SW480 (cell line): ENCODE measurements at regions not wholly inside any gene's neighbourhood (a gene's known extent, or its start where the extent isn't known, plus 50 kb on each side); places are given as distances from the start of the nearest gene placed in this dataset.
"Not testable (repeated sequence)": the region's sequence is repeated elsewhere in the genome, so short reads cannot be mapped to it uniquely, and the experiment has no call there.

ENCODE experiments used
- DNase-seq: peaks from one replicate; pipeline ENCODE4 v3.0.0-alpha.2; 2016; ENCODE audit warnings: low spot score

DNA sequence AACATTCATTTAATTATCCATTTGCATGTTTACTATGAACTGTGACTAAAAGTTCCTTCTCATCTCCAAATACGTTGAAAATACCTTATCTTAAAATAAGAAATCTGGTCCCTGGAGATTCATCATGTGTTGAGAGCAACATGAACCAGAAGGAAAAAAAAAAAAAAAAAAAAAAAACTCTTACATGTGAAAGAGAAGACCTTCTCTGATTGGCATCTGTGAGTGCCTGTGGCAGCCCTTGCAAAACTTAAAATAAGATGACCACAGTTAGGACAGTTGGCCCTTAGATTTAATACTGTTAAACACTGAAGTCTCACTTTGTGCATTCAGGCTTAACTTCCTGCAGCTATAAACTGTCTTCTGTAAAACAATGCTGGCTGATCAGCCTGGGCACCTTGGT lies 1395.2 kb upstream of the ADGRL4 start:
- DNase-seq = no peak

DNA sequence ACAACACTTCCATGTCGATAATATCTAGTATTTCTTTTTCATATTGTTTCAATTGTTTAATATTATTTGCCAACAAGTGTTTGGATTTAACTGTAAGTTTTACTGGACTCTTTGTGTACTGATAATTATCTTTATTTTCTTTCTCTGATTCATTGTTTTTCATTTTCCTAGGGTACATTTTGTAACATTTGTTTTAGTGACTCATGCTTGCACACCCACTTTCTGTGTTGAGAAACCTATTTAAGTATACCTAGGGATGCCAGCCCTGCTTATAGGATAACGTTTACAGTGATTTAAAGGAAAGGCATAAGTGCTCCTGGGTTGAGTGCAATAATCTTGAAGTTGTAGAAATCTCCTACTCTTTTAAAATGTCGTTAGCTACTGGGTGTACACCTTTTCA lies 1386.0 kb upstream of the ADGRL4 start:
- no peak for DNase-seq

DNA sequence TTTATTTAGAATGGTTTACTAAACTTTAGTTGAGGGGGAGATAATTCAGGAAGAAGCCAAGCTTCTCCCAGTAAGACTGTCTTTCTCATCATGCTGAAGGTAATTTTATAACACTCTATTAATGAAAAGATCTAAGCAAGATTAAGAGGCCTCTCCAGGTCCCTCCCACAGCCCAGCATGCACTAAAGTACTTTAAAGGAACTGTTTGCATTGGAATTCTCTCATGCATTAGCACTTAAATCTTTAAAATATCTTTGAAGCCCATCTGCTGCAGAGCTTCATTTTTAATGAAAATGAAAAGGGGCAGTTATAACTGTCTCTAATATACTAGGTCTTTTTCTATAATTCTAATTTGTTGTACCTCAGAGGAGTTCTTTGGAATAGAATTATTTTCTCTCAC lies 1379.1 kb upstream of the ADGRL4 start:
- no peak for DNase-seq

DNA sequence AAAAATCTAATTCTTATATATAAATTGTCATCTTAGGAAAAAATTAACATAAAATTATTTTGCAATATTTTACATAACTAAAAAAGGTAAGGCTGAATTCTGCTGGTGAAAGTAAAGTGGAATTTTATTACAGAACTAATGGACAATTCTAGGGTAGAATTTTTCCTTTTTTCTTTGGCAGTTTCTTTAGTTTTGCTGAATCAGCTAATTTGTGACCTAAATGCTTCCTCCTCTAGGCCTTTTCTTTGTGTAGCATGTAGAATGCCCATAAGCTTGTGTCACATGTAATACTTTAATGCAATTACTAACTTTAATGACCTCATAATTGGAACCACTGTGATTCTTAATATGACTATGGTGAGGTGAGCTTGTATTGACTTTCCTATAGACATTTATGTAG lies 1378.4 kb upstream of the ADGRL4 start:
- no peak for DNase-seq

- DNase-seq = no peak
These were observed 1377.7 kb upstream of the ADGRL4 start for GRCh38 chr1:80384083-80384830.

DNA sequence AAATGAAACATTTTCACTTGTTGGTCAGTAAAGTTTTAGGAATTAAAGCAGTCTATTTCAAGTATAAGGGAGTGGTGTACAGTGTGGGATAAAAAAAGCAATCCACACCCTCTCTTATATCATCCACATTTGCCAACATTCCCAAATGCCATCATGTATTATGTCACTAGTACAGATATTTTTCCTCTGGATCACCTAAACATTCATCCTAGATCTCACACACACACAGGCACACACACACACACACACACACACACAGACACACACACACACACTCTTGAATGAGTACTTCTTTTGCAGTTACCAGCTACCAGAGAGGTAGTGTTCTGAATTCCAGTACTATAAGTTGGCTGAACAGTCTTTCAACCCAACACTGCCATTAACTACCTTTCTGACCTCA lies 1369.1 kb upstream of the ADGRL4 start:
- no peak for DNase-seq

- no peak for DNase-seq
These were observed 1368.6 kb upstream of the ADGRL4 start for GRCh38 chr1:80375109-80375508.

DNA sequence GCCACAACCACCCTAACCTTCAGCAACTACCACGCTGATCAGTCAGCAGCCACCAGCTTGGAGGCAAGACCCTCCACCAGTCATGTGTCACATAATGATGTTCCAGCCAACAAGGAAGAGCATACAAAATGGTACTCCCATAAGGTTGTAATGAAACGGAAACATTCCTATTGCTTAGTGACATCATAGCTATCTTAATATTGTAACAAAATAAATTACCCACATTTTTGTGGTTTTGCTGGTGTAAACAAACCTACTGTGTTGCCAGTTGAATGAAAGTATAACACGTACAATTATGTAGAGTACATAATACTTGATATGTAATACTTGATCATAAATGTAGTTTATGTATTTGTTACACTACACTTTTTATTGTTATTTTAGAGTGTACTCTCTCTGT lies 1363.2 kb upstream of the ADGRL4 start:
- no peak for DNase-seq

GRCh38 chr1:80367058-80367457 lies 1360.5 kb upstream of the ADGRL4 start:
- no peak for DNase-seq

DNA sequence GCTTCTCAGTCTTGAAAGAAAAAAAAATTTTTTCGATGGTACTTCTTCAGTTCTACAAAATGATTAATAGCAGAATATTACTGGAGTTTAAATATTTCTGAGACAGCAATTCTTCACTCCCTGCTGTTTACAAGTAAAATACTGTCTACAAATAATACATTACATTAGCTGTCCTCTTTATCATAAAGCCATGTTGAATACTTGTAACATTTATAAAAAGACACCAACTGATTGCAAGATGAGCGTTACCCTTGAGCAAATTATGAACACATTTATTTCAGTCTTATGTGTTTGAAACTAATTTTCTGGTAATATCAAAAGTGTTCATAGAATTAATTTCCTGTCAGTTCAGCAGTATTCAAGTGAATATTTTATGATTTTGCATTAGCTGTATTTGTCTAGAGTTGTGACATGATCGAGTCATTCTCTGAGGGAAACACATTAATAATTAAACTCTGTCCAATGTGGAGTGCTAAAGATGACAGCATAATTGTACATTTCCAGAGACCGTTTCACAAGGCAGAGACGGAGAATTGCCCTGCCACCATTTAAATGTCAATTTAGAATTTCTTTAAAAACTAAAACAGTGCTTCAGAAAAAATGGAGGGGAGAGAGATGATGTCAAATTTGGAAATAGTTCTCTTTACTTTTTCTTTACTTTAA lies 1359.0 kb upstream of the ADGRL4 start:
- no peak for DNase-seq

DNA sequence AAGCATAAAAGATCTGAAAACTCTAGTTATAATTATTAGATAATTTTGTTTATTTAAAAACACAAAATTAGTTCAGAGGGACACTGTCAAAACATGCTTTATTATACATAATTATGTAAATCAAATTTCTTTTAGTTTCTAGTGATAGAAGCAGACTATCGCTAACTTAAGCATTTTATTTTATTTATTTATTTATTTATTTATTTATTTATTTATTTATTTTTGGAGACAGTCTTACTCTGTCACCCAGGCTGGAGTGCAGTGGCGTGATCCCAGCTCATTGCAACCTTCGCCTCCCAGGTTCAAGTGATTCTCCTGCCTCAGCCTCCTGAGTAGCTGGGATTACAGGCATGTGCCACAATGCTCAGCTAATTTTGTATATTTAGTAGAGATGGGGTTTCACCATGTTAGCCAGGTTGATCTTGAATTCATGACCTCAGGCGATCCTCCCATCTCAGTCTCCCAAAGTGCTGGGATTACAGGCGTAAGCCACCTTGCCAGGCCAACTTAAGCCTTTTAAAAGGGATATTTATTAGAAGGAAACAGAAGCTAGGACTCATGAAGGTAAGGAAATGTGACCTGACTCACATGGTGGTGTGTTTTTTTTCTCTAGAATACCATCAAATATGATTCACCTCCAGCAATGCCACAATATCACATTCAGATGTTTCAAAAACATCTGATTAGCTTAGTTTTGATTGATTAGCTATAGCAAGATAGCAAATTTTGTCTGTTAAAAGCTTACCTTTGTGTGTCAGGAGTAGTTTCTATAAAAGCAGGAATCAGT lies 1357.4 kb upstream of the ADGRL4 start:
- DNase-seq = no peak

- no peak for DNase-seq
These were observed 1353.1 kb upstream of the ADGRL4 start for GRCh38 chr1:80359666-80360065.

DNA sequence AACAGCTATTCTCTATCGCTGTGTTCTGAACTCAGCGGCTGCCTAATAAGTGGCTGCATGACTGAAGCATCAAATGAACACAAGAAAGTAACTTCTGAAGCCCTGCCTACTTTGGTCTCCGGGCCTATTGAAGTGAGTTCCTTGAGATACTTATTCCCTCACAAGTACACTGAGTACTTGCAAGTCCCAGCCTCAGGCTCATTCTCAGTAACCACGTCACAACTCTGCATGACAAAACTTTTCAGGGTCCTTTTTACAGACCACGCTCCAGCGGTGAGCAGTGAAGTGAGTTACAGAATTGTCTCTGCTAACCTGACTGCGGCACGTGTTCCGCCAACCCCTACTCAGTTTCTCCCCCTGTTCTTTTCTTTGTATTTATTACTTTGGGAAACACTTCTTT lies 1342.7 kb upstream of the ADGRL4 start:
- no peak for DNase-seq

DNA sequence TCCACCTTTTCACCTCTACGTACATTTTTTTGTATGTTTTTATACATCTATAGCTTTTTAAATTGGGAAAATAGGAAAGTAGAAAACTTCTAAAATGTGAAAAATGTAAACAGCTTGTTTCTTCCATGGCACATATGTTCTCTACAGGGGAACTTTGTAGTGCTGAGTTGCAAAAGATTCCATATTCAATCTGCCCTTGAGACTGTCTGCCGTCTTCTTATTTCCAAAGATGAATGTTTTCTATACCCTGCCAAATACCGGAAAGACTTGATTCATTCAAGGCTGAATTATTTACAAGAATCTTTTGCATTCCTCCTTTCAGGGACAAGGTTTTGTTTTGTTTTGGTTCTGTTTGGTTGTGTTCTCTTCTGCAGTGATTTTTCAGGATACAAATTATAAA lies 1334.5 kb upstream of the ADGRL4 start:
- DNase-seq = no peak

DNA sequence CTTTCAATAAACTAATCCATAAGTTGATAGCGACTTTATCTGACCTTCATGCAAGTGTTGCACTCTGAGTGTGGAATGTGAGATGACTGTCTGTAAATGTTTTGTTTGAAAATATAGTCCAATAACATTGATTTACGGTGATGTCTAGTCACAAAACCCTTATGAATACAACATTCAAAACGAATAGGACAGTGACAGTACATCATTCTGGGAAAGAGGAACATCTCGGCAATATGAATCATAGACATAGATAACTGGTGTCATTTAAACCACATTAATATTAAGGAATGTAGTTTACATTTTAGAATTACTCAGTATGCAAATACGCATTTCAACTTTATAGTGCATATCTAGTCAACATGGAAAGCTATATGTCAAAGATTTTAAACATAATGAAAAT lies 1311.6 kb upstream of the ADGRL4 start:
- DNase-seq = no peak

DNA sequence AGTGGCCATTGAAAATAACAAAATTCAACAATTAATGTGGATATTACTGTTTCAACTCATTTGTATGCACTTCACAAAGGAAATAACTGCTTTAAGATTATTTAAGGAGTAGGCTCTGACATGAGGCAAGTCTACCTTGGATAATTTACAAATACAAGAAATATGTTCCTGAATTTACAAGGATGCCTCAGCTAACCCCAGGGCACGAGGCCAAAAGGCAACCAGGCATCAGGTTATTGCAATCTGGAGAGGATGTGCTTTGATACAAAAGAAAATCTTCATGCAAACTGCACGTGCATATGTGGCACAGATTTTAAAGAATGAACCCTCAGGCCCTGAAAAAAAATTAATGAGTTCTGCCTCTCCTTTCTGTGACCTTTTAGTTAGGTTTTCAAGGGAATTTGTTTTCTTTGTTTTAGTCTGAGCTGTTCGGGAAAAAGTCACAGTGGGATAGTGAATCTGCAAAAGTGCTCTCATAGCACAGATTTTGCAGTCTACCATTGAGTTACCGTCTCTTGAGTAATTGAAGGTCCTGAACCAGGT lies 1304.2 kb upstream of the ADGRL4 start:
- DNase-seq = no peak

DNA sequence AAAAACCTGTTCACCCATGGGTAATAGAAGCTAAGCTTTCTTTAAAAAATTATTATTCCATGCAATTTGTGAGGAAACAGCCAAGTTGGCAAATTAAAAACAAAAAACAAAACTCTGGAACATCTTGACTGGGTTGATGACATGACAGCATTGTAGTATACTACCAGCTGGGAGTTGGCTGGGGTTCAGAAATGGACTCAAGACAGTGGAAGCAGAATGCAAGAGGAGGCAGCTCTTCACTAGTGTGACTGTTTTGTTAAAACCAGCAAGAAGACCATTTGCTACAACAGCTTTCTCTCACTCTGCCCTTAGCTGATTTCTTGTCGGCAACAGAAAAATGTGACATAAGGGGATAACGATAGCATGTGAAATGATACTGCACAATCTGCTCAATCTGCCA lies 1298.9 kb upstream of the ADGRL4 start:
- DNase-seq = no peak

GRCh38 chr1:80293818-80294217 lies 1287.3 kb upstream of the ADGRL4 start:
- no peak for DNase-seq

DNA sequence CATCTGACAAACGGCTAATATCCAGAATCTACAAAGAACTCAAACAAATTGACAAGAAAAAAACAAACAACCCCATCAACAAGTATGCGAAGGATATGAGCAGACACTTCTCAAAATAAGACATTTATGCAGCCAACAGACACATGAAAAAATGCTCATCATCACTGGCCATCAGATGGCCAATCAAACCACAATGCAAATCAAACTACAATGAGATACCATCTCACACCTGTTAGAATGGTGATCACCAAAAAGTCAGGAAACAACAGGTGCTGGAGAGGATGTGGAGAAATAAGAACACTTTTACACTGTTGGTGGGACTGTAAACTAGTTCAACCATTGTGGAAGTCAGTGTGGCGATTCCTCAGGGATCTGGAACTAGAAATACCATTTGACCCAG lies 1282.2 kb upstream of the ADGRL4 start:
- not testable (repeated sequence) for DNase-seq

DNA sequence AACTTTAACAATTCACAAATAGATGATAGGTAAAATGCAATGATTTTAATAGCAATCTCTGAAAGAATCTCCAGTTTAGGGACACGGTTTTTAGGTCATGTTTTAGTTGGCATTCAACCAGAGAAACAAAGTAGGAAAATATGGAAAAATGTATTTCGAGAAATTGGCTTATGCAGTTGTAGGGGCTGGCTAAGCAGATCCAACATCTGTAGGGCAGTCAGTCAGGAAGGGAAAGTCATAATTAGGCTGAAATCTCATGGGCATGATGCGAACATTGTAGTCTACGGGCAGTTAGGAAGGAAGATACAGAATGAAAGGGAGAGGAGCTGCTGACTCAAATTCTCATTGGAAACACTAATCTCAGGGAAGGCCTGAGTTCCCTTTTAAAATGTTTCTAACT lies 1276.0 kb upstream of the ADGRL4 start:
- no peak for DNase-seq

DNA sequence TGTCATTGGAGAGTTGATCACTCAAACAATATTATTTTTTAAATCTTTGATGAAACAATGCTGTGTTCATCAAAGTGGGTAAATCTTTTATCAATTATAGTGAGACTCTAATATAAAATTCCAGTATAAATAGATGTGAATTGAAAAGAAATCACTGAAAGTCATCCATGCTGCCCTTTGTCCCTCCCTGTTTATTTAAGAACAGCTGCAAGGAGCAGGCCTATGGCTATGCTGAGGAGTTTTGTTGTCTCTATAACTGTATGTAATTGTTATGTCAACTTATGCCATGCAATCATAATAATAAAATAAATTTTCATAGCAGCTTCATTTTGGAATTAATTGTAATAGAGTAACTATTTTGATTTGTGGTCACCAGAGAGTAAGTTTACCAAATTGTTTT lies 1272.4 kb upstream of the ADGRL4 start:
- no peak for DNase-seq

DNA sequence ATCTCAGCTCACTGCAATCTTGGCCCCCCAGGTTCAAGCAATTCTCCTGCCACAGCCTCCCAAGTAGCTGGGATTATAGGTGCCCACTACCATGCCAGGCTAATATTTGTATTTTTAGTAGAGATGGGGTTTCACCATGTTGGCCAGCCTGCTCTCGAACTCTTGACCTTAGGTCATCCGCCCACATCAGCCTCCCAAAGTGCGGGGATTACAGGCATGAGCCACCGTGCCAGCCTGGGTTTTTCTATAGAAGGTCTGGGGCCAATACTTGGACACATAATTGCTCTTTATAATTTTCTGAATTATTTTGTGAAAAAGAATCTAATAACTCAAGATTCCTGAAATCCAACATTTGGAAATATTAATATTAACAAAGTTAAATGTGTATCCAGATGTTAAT lies 1267.7 kb upstream of the ADGRL4 start:
- DNase-seq = no peak

- DNase-seq = no peak
These were observed 1266.0 kb upstream of the ADGRL4 start for GRCh38 chr1:80272495-80272894.
